Thymus (tissue), 11 donors: ENCODE measurements at regions not wholly inside any gene's neighbourhood (a gene's known extent, or its start where the extent isn't known, plus 50 kb on each side); places are given as distances from the start of the nearest gene placed in this dataset.
"Not testable (repeated sequence)": the region's sequence is repeated elsewhere in the genome, so short reads cannot be mapped to it uniquely, and the experiment has no call there.

ENCODE experiments used
- DNase-seq, 9 donors: peaks; one replicate each; pipeline ENCODE4 v3.0.0-alpha.2; 2013; ENCODE audit warnings: low spot score in 9 of 9, low read depth in 6 of 9, missing footprints in 1 of 9
- H3K27ac ChIP-seq, 2 donors: one replicate each; pipeline ENCODE4 v1.5.1; 2013; ENCODE audit warnings: control low read depth in 1 of 2, low read depth in 1 of 2, low read length in 1 of 2, mild to moderate bottlenecking in 1 of 2, moderate library complexity in 1 of 2
- H3K27me3 ChIP-seq, 2 donors: one replicate each; pipeline ENCODE4 v1.5.1; 2013; ENCODE audit warnings: low read length in 1 of 2; ENCODE audit not compliant: control insufficient read depth in 2 of 2, insufficient read depth in 1 of 2
- H3K36me3 ChIP-seq, 2 donors: one replicate each; pipeline ENCODE4 v1.5.1; 2013; ENCODE audit warnings: low read length in 1 of 2, mild to moderate bottlenecking in 1 of 2, moderate library complexity in 1 of 2; ENCODE audit not compliant: control insufficient read depth in 2 of 2, insufficient read depth in 2 of 2
- H3K4me1 ChIP-seq, 2 donors: one replicate each; pipeline ENCODE4 v1.5.1; 2013; ENCODE audit warnings: low read length in 2 of 2; ENCODE audit not compliant: control insufficient read depth in 2 of 2, insufficient read depth in 2 of 2
- H3K4me3 ChIP-seq, 2 donors: one replicate each; pipeline ENCODE4 v1.5.1; 2013; ENCODE audit warnings: low read length in 2 of 2, control low read depth in 1 of 2, mild to moderate bottlenecking in 1 of 2
- H3K9me3 ChIP-seq, 2 donors: one replicate each; pipeline ENCODE4 v1.5.1; 2013; ENCODE audit warnings: low read length in 1 of 2, mild to moderate bottlenecking in 1 of 2; ENCODE audit not compliant: control insufficient read depth in 2 of 2, insufficient read depth in 1 of 2
- WGBS: extraction: QIAGEN DNeasy Blood & Tissue Kit; methylation state at CpG from one replicate; pipeline ENCODE4 v1.1.7; 2013; 5-methylcytosine and 5-hydroxymethylcytosine counted together
- donor health status: healthy.

GRCh38 chr3:184456476-184456875 is 76.6 kb downstream of the CHRD start:
- WGBS: 69% methylated on average over 4 of the region's 4 CpGs
- no peak for DNase-seq
- H3K27me3 ChIP-seq: peaks cover 0 to 2% of the 10 kb centered on the region in 2 donors
- H3K36me3 ChIP-seq: no peaks in the 10 kb centered on the region
- H3K27ac ChIP-seq: no peak overlapping the region
- H3K4me1 ChIP-seq: no peaks in the 10 kb centered on the region
- no peak overlapping the region for H3K4me3 ChIP-seq
- H3K9me3 ChIP-seq: peaks cover 0 to 2% of the 10 kb centered on the region in 2 donors

GRCh38 chr3:184457329-184457728 is 77.5 kb downstream of the CHRD start:
- 98% methylated on average over 1 of the region's 1 CpG for WGBS
- Histone ChIP-seq H3K36me3 (no peaks in the 10 kb centered on the region), H3K9me3 (peaks cover 0 to 2% of the 10 kb centered on the region in 2 donors), H3K27me3 (peaks cover 0 to 2% of the 10 kb centered on the region in 2 donors), H3K4me1 (no peaks in the 10 kb centered on the region), H3K27ac (no peak overlapping the region), H3K4me3 (no peak overlapping the region)
- no peak for DNase-seq

- 98% methylated on average over 7 of the region's 7 CpGs for WGBS
- not testable (repeated sequence) for H3K36me3 ChIP-seq, H3K4me1 ChIP-seq, H3K9me3 ChIP-seq, H3K27me3 ChIP-seq, H3K4me3 ChIP-seq, H3K27ac ChIP-seq, DNase-seq
Measured at GRCh38 chr3:184457784-184458377, 78.0 kb downstream of the CHRD start.

- H3K36me3 ChIP-seq: no peaks in the 10 kb centered on the region
- H3K4me3 ChIP-seq: no peak overlapping the region
- no peak overlapping the region for H3K27ac ChIP-seq
- peaks cover 0 to 2% of the 10 kb centered on the region in 2 donors for H3K27me3 ChIP-seq
- H3K4me1 ChIP-seq: no peaks in the 10 kb centered on the region
- H3K9me3 ChIP-seq: peaks cover 0 to 2% of the 10 kb centered on the region in 2 donors
- DNase-seq: no peak
- WGBS: 67% methylated on average over 4 of the region's 4 CpGs
Measured at GRCh38 chr3:184459355-184459754, 79.5 kb downstream of the CHRD start.

GRCh38 chr3:184460276-184460675 is 80.4 kb downstream of the CHRD start:
- WGBS: 92% methylated on average over 8 of the region's 8 CpGs
- peaks cover 0 to 2% of the 10 kb centered on the region in 2 donors for H3K9me3 ChIP-seq
- no peak for DNase-seq

GRCh38 chr3:184461219-184461618 is 81.4 kb downstream of the CHRD start:
- WGBS: 95% methylated on average over 6 of the region's 6 CpGs
- Histone ChIP-seq H3K4me3 (no peak overlapping the region), H3K4me1 (peaks cover 0 to 3% of the 10 kb centered on the region in 2 donors), H3K36me3 (no peaks in the 10 kb centered on the region), H3K9me3 (peaks cover 0 to 2% of the 10 kb centered on the region in 2 donors), H3K27me3 (peaks cover 0 to 2% of the 10 kb centered on the region in 2 donors), H3K27ac (no peak overlapping the region)
- DNase-seq: no peak

More at GRCh38 chr3:184460276-184460675, 80.4 kb downstream of the CHRD start:
- Histone ChIP-seq H3K4me3 (no peak overlapping the region), H3K4me1 (no peaks in the 10 kb centered on the region), H3K27ac (no peak overlapping the region), H3K36me3 (no peaks in the 10 kb centered on the region), H3K27me3 (peaks cover 0 to 2% of the 10 kb centered on the region in 2 donors)

- H3K4me1 ChIP-seq: peaks cover 0 to 11% of the 10 kb centered on the region in 2 donors
- 96% methylated on average over 5 of the region's 5 CpGs for WGBS
- no peak overlapping the region for H3K4me3 ChIP-seq
- no peaks in the 10 kb centered on the region for H3K36me3 ChIP-seq
- no peak overlapping the region for H3K27ac ChIP-seq
- H3K27me3 ChIP-seq: no peaks in the 10 kb centered on the region
- DNase-seq: no peak
- no peaks in the 10 kb centered on the region for H3K9me3 ChIP-seq
Measured at GRCh38 chr3:184465883-184466412, 86.1 kb downstream of the CHRD start.

- Histone ChIP-seq H3K4me3 (no peak overlapping the region), H3K4me1 (peaks cover 0 to 11% of the 10 kb centered on the region in 2 donors), H3K9me3 (no peaks in the 10 kb centered on the region), H3K36me3 (no peaks in the 10 kb centered on the region), H3K27me3 (no peaks in the 10 kb centered on the region), H3K27ac (no peak overlapping the region)
- peak in 4 of 9 donors; percentile 5 to 52 (median 10) for DNase-seq
- 16% methylated on average over 12 of the region's 12 CpGs for WGBS
Measured at GRCh38 chr3:184466413-184466960, 86.6 kb downstream of the CHRD start.

GRCh38 chr3:184467171-184467570 is 87.3 kb downstream of the CHRD start:
- H3K36me3 ChIP-seq: no peaks in the 10 kb centered on the region
- H3K4me3 ChIP-seq: no peak overlapping the region
- WGBS: 87% methylated on average over 9 of the region's 9 CpGs
- no peaks in the 10 kb centered on the region for H3K27me3 ChIP-seq
- no peak overlapping the region for H3K27ac ChIP-seq
- DNase-seq: no peak
- no peaks in the 10 kb centered on the region for H3K9me3 ChIP-seq
- H3K4me1 ChIP-seq: peaks cover 0 to 11% of the 10 kb centered on the region in 2 donors
